Activated CD4-positive, alpha-beta T cell treated with anti-CD3 and anti-CD28 coated beads, Interleukin-10, Interleukin-2, amounts not matched to agents 100 ng/mL and 50 ng/mL, durations not matched to agents 16 hours and 8 hours (primary cell): ENCODE measurements at regions not wholly inside any gene's neighbourhood (a gene's known extent, or its start where the extent isn't known, plus 50 kb on each side); places are given as distances from the start of the nearest gene placed in this dataset.

Experiments used
- DNase-seq: peaks from one replicate; pipeline ENCODE4 v3.0.0-alpha.2; 2020

DNA sequence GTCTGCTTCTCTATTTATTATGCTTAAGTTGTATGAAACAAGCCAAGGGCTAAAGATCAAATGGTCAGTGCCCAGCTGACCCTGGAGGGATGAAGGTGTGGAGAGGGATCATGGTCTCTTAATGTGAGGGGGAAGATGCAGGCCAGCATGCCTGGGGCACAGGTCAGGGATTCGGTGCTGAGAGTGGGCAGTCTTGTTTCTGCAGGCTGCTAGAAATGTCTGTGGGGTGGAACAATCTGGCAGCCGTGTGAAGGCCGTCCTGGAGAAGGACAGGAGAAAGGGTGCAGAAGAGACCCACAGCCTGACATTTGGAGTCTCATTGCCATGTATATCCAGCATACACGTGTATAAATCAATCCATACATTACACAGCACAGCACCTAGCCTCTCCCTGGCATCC, 258.3 kb upstream of the MOCS1 start:
- no peak for DNase-seq

DNA sequence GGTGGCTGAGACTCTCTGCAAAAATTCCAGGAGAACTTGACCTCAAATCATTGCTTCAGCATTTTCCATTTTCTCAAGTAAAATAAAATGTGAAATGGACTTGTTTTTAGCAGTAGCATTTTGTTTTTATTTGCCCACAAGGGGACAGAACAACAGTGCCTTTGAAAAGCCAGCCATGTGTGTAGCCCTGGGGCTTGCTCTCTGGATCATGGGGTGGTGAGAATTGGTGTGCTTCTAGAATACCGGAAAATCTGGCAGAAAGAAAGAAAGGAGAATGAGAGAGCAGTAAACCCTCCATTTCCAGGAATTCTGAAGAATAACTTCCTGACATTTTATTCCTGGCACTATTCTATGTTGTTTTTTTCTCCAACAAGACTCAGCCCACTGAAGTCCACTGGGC, 254.7 kb upstream of the MOCS1 start:
- no peak for DNase-seq

DNA sequence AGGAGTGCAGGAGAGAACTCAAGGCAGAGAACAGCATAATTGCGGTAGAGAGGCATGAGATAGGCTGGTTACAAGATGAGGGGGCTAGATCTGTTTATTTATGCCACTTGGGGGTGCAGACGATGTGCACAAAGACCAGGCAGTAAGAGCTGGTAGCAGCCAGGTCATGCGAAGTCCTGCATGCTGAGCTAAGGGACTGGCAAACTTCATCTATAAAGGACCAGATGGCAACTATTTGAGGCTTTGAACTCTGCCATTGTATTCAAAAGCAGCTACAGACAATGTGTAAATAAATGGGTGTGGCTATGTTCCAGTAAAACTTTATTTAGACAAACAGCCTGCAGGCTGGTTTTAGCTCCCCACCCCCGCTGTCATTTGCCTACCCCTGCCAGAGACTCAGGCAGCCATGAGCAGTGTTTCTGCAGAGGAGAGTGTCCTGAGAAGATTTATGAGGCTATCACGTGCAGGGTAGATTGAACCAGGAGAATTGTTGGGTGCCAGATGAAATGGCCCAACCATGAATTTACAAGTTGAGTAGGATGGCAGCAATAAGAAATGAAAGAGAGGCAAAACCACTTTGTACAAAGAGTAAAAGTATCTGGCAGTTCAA, 253.4 kb upstream of the MOCS1 start:
- no peak for DNase-seq

DNA sequence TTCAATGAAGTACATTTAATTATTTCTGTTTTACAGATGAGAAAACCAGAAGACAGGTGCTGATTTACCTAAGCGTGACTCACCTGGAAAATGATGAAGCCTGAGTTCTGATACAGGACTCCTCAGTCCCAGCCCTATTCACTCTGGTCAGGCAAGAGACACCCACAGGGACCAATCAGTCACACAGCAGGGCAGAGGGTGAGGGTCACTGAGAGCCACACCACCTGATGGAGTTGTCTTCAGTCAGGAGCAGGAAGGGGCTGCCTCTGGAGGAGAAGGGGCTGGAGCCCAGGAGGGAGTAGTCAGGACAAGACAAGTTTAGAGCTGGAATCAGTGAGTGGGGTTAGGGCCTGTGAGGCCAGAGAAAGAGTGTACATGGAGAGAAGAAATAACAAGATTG, 251.2 kb upstream of the MOCS1 start:
- DNase-seq: no peak

DNA sequence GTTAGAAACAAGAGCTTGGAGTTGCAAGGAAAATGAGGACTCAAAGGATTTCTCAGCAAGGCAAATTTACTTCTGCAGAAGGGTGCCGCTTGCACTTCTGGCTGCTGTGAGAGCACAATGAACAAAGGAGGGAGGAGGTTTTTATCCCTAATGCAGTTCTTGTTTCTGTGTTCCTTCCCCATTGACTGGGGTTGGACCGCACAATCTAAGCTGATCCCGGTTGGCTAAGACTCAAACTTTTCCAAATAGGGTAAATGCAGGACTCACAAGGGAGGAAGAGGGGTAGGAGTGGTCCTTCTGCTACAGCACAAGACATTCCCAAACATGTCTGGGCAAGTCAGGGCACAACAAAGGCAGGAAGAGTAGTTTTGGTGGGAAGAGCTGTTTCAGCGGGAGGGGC, 249.6 kb upstream of the MOCS1 start:
- DNase-seq: no peak

DNA sequence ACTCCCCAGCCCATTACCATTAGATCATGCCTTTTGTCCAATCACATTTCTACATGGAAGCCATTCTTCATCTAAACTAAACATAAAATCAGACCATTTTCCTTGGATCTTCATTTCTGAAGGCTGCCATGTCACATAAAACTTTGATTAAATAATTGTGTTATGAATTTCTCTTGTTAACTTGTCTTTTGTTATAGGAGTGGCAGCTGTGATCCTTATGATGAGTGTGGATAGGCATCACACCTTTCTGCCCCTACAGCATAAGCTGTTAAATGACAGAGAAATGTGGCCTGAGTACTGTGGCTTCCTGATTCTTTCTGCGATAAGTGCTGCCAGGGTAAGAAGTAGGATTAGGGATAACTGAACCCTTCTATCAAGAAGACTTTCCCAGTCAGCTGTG, 247.1 kb upstream of the MOCS1 start:
- no peak for DNase-seq

DNA sequence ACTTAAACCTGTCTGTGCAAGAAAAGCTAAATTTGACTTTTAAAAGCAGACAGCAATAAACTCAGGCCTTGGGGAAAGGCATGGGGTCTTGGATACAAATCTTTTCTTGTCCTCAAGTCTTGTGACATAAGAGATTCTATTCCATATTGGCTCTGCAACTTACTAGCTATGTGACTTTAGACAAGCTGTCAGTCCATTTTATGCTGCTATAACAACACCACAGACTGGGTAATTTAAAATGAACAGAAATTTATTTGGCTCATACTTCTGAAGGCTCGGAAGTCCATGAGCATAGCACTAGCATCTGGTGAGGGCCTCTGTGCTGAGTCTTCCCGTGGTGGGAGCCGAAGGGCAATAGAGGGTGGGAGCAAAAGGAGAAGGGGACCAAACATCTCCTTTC, 246.0 kb upstream of the MOCS1 start:
- DNase-seq: no peak

DNA sequence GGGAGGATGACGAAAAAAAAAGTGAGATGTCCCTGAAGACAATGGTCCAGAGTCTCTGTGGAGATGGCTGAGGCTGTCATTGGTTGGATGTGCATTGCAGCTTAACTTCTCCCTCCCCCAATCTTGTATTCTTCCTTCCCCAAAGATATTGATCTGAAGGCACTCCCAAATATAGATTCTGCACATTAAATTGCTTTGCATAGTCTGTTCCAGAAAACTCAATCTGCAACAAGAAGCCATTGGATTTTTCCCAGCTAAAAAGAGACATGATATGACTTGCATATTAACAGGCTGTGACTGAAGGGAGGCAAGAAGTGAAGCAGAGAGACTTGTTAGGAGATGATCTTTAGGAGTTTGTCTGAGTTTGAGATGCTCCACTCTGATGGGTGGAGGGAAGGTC, 245.2 kb upstream of the MOCS1 start:
- DNase-seq: no peak

DNA sequence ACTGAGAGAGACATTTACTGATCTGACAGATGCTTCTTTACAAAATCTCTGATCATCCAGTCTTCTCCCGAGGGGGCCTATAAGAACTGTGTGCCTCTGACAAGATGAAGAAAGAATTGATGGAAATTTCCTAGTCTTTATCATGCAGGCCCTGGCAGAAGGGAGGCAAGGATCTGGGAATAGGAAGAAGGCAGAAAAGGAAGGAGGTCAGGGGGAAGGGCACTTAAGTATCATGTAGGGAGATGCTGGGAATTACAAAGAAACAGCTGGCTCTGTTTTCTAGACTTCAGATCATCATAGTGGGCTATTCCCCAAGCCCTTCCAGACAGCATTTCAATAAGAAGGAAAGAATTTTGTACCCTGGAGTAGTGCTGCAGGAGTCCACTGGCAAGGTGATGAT, 243.3 kb upstream of the MOCS1 start:
- DNase-seq: no peak

DNA sequence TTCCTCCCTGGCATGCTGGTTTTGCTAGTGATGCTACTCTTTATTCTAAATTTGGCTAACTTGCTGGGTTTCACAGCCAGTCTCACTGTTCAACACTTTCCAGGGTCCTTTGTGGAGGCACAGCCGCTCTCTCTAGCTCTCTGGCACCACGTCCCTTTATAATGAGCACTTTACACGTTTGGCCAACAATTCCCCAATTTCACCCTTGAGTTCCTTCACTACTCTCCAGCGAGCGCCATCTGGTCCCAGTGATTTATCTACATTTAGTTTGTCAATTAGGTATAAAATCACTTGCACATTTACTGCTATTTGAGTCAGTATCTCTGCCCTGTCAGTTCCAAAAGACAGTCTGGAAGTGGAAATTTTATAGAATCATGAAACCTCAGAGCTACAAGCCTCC, 241.9 kb upstream of the MOCS1 start:
- DNase-seq: no peak

DNA sequence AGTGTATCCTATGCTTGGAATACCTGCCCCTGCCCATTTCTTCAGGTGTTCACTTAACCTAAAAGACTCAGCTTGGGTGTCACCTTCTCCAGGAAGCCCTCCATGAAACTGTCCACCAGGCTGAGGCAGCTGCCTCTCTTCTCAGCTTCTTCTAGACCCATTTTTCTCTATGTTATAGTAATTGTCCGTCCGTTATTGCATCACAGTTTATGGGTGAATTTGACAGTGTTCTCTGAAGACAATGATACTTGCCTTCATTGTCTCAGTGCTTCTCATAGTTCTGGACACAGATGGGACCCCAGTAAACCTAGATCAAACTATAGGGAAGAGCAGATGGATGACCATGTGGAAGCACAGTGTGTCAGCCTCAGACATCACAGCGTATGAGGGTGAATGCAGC, 238.0 kb upstream of the MOCS1 start:
- no peak for DNase-seq

DNA sequence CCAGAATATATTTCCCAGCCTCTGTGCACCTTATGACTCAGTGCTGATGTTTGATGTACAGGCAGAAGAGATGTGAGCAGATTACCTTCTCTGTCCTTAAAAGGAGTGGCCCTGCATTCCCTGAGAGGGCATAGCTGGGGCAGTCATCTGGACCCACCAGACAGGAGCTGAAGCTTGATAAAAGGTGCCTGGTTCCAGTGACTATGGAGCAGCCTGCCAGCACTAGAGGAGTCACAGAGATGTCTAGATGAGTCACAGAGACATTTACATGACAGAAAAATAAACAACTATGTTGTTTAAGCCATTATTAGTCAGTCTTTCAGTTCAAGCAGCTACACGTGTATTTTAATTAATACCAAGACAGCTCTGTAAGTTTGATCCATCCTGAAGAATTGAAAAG, 237.1 kb upstream of the MOCS1 start:
- DNase-seq: no peak

DNA sequence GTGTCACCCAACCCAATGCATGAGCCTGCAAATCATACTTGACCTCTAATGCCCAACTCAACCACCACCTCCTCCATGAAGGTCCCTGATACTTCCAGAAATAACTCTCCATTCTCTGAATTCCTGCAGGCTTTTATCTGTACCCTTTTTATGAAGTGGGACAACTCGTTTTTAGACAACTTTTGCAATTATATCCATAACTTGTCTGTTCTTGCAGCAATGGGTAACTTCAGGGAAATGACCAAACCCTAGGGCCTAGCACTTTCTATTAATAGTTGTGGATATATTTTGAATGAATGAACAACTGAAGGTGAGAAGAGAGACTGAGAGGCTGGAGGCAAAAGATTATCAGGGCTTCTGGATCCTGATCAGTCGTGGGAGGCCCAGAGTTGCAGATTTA, 236.6 kb upstream of the MOCS1 start:
- no peak for DNase-seq

DNA sequence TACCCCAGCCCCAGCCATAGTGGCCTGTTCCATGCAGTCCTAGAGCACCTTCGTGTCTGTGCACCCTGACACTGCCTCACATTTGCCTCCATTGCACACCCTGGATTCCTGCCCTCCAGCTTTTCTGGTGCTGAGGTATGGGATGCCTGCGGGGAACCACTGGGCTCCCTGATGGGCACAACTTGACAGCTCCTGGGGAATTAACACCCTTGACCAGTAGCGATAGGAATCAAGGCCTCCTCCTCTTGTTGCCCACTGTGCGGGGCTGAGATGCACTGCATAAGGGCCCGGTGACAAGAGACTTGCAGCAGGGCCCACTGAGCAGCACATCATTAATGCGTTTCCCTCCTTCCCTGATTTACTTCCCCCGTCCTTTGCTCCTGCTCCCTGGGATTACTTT, 235.6 kb upstream of the MOCS1 start:
- no peak for DNase-seq

DNA sequence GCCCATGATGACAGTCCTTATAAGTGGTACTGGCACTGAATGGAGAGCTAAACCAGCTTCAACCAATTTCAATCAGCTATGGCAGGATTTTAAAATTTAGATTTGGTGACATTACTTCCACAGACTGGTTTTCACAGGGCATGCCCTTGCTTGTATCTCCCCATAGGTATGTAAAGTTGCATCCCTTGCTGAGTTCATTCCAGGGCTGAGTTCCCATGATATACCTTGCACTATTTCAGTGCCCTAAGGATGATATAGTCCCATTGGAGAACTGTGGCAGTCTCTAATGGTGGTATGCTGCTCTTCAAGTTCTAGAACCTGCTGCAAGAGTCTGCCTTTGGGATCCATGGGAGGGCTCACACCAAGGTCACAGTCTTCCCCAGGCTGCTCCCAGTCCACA, 232.7 kb upstream of the MOCS1 start:
- no peak for DNase-seq

DNA sequence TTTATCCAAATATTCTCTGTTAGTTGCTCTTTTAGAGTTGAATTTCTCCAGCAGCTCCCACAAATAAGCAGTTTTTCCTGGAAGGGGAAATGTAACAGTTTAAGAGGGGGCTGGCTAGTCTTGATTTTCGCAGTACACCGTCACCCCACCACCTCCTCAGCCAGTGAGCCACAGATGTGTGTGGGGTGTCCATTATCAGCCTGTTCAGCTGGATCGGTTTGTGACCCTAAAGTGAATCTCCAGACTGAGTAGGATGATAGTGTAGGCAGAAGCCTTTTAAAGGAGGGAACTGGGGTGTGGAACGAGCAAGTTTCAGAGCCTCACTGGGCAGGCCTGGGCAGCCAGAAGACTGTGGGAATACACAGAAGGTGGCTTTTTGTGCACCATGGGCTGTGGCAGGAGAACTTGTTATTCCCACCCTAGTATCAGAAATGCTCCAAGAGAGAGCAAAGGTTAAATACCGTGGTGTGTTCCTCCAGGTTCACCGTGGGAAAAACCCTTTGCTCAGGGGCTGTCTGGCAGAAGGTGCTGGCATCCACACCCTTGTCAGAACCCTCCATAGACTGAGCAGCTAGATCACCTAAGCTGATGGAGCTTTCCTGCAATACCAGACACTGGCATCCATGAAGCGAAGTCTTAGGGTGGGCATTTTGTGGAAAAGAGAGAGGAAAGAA, 230.9 kb upstream of the MOCS1 start:
- no peak for DNase-seq

DNA sequence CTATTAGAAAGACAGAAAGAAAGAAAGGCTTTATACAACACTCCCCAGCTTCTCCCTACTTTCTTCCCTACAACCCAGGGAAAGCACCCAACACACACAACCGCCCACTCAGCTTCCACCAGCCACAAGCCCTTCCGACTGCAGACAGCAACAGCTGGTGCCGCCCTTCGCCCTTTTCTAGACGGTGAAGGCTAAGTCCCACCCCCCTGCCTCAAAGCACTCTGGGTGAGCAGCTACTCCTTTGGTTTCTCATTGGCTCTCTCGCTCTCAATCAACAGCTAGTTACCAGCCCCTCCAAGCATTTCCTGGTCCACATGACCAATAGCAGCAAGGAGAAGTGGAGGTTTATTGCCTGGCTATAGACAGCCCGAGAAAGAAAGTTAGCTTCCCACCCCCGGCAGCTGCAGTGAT, 230.1 kb upstream of the MOCS1 start:
- DNase-seq: no peak

DNA sequence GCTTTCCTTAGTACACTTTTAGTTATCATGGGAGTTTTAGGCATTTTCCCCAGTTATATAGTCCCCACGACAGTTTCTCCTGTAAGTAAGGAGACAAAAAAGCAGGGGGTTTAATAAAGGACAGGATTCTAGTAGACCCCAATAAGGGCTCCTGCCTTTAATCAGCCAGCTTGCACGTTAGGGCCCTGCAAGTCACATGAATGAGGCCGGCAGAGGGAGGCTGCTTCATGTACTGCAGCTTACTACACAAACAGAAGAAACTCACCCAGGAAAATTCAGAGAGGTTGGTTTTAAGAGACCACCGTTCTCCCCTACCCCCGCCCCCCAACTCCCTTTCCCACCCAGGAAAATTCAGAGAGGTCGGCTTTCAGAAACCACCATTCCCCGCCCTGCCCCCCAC, 229.7 kb upstream of the MOCS1 start:
- DNase-seq: no peak

DNA sequence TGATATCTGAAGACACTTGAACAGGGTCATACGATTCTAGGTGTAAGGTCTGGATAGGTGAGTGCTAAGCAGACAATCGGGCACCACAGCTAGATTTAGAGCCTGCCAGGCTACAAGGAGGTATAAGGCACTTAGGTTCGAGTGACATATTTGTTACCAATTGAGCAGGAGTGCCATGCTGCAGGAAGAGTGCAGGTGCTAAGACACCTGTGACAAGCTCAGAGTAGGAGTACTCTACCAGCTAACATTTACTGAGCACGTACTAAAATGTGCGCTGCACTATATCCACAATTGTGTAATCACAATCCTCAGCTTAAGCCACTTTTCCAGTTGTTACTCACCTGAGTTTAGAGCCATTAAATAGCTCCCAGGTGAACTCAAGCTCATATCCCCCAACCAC, 227.8 kb upstream of the MOCS1 start:
- no peak for DNase-seq

DNA sequence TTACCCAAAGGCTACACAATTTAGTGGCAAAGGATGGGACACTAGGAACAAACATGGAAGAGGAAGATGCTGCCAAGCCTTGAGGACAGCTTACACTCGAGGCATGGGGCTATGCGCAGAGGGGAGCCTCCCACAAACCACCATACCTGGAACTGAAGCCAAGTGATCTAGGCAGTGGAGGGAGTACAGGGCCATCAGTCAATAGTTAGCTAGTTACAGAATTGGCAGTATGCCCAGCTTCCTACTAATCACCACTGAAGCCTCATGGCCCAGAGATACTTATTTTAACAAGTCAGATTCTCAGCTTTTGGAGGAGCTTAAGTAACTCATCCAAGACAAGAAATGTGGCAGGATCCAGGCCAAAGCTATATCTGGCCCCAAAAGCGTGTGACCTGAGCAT, 226.6 kb upstream of the MOCS1 start:
- no peak for DNase-seq

DNA sequence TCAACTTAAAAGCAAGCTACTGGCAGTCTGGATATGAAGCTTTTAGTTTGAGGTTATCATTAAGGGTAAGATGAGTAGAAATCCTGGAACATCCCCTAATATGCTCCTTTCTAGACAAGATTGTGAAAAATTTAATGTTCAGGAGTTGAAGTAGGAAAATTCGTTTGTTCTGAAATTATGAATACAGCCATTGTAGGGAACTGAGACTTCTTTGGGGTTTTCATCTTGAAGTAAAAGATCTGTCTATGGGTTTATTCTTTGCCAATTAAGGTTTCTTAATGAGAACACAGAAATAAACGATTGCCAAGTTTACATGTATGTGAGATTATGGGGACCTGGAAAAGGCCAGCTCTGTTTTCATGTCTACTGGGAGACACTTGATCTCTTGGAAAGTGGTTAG, 225.6 kb upstream of the MOCS1 start:
- DNase-seq: no peak

DNA sequence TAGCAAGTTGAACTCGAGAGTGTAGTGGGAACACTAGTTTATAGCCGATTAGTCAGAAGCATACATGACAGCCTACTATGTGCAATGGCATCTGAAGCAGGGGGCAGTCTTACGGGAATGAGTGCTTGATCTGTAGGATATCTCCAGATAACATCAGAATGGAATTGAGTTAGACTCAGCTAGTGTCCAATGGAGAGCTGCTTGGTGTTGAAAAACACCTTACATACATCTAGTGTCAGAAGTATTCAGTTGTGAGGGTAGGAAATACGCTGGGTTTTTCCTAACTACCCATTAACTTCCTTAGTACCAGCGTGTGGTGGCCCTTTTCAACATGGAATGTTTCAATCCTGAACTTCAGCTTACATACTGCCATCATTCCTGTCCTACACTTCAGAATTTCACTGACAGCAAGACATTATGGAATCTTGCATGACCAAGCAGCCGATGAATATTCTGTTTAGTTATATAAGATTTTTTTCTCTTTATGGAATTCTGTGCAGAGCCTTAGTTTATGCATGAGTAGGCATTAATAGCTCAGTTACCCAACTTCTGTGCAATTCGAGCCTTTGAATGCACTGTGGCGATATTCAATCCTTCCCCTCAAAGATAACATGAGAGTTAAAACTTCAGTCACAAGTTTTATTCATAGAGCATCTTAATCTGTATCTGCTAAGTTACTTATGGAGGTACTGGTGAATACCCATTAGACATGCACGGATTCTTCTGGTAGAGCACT, 218.6 kb upstream of the MOCS1 start:
- no peak for DNase-seq

DNA sequence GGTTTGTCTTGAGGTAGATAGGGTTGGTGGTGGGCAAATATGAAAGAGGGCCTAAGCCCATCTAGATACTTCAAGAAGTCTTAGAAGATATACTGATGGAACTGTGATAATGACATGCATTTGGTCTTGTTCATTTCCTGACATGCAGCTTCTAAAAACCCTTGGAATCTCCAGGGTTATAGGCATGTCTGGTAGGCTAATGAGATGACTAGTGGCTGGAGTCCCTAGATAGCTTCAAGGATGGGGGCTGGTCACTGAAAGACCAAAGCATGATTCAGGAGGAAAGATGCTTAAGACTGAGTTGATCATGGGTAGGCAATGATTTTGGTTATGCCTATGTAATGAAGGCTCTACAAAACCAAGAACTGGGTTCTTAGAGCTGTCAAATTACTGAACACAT, 217.9 kb upstream of the MOCS1 start:
- no peak for DNase-seq

DNA sequence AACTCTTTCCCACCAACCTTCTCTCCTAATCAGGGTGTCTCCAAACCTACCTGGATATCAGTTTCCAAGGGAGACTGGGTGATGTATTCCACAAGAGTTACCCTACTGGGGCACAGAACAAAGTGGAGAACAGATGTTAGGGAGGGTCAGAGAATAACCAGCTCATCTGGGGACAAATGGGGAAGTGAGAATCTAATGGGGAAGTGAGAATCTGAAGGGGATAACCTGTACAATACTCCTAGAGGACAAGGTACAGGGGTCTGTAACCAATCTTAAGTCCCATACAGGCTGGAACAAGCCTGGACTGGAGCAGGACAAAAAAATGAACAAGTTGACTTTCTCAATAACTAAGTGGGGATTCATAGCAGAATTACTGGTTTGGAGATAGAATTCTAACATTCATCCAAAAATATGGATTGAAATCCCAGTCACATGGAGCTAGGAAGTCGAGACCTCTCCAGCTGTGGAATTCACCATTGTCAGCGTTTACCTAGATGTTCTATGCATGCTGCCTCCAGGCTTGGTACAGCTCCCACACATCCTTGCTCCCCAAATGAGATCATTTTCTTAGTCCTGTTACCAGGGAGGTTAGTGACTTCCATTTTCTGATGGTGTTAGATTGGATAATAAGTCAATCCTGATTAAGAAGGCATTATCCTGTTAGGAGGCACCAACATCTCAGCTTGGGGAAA, 214.8 kb upstream of the MOCS1 start:
- no peak for DNase-seq
